HG02870 (cell line): ENCODE measurements at regions not wholly inside any gene's neighbourhood (a gene's known extent, or its start where the extent isn't known, plus 50 kb on each side); places are given as distances from the start of the nearest gene placed in this dataset.
"Not testable (repeated sequence)": the region's sequence is repeated elsewhere in the genome, so short reads cannot be mapped to it uniquely, and the experiment has no call there.

Source experiments
- ATAC-seq: cut with Tn5 transposase; IDR thresholded peaks from one replicate; pipeline ENCODE4 v1.9.1; 2021; ENCODE audit warnings: mild to moderate bottlenecking, moderate library complexity; ENCODE audit not compliant: unreplicated experiment

DNA sequence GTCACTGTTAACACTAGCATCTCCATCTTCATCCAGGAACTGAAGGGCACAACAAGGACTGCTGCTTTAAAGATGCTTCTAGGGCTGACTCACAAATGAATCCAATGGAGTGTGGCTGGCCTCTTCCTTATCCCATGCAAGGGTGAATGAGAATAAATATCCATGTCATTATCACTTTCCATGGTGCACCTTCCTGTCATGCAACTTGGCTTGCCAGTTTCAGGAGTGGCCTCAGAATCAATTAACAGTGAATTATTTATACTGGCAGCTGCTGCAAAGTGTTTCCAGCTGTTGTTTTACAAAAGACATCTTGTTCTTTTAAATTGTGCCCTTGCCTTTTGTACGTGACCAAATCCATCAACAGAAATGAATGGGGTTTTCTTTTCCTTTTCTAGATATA lies 499.3 kb upstream of the TMEM132C start:
- ATAC-seq, result no peak

DNA sequence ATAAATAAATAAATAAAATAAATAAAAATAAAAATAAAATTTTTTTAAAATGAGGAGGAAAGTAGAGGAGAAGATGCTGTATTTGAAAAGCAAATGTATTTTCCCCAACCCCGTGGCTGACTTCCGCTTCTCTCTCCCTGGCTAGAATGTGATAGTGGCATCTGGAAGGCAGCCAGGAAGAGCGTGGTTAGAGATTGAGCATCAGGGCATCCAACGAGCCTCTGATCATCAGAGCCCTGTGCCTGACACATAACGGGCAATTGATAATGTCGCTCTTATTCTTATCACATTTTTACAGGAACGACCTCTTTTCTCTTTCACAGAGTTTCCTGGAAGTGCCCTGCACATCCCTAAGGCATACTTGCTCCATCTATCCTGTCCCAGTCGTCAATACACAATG lies 496.9 kb upstream of the TMEM132C start:
- ATAC-seq, result no peak

DNA sequence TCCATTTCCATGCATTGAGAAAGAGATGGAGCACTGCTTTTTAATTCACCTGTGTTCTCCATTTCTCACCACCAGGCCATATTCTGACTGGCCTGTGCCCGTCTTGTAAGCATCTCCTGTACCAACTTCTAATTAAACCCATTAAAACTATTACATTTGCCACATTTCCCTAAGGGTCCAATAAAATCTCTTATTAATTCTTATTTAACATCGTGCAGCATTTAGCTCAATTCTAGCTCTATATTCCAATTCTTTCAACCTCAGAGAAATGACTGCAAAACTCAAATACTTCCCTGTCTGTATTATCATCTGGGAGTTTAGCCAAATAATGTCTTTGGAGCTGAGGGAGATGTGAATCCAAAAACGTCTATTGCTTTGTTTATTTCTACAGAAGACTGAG lies 495.4 kb upstream of the TMEM132C start:
- no peak for ATAC-seq

DNA sequence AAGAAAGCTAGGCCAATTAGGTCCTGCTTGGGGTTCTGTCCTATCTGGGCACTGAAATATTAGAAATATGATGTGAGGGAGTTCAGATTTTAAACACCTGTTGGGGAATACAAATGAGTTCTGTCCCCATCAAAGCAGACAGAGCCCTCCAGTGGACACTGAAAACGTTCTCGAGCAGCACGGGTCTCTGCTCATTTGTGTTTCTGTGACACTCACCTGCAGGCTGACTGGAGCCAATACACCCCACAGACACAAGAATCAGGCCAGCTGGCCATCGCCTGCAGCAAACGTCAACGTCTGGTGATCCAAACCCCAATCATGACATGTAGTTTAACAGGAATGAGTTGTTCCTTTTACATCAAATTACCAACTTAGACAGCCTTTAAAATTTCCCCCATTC lies 493.4 kb upstream of the TMEM132C start:
- ATAC-seq, result no peak

DNA sequence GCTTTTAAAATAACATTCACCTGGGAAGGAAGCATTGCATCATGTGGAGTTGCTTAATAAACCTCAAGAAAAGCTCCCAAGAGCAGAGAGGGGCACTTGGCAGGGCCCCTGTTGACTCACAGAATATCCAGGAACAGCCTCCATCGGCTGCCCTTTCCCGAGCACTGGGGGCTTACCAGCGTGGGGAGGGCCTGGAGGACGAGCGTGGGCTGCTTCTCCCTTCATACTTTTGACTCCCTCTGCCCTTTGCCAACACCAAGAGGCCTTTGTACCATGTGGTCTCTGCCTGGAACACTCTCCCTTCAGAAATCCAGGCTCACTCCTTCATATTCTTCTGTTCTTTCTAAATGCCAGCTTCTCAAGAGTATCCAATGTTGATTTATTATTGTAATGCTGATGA lies 492.1 kb upstream of the TMEM132C start:
- no peak for ATAC-seq

DNA sequence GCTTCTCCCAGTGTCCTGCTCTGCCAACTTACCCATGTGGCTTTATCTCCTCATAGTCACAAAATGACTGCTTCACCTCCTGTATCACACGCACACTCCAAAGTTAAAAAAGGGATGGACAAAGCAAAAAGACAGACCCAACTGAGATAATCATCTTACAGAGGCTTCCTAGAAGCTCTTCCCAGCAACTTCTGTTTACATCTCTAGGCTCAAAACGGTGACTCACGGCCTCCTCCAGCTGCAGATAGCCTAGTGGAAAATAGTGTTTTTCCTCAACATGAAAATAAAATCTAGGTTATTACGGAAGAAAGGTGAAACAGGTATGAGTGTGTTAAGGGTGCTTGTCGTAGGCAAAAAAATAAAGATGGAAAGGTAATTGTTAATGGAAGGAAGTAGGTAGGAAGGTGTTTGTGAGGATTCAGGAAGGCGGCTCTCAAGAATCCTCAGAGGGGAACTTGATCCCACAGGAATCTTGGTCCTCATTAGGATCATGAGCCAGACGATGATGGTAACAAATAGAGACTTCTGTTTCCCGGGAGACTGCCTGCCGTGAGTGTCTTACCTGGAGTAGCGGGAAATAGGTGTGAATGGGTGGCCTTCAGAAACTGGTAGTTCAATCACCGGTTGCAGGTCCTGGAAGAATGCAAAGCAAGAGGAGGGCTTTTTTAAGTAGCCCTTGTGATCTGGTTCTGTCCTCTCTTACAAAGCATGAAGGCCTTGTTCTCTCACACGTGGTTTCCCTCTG lies 487.5 kb upstream of the TMEM132C start:
- ATAC-seq, result no peak

DNA sequence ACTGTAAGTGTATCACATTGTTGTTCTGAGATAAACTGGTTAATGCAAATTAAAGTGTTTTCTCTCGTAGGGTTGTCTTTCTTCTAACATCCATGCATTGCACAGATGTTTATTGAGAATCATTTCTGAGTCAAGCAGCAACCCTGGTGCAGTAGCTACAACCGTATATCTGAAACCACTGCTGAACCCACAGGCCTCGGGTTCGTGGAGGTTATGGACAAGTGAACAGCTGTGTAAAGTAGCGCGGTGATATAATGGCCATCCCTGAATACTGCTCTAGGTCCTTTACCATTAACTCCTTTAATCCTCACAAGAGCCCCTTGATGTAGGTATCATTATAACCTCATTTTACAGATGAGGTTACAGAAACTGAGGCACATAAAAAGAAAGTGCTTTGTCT lies 486.1 kb upstream of the TMEM132C start:
- ATAC-seq, result no peak

DNA sequence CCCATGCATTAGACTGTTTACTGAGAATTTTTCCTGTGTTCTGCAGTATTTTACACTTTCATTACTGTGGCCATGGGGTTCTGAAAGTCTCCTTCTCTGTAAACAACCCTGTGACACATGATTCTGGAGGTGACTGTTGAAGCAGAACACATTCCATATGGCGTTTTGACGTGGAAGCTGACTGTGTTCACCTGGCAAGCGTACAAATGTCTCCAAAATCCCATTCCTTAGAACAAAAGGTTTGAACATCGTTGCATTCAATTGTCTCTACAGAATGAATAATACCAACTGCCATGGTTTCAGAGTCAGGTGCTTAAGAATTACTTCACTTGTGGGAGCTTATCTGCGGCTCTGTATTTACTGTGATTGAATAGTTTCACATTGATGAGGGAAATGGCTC lies 485.6 kb upstream of the TMEM132C start:
- no peak for ATAC-seq

DNA sequence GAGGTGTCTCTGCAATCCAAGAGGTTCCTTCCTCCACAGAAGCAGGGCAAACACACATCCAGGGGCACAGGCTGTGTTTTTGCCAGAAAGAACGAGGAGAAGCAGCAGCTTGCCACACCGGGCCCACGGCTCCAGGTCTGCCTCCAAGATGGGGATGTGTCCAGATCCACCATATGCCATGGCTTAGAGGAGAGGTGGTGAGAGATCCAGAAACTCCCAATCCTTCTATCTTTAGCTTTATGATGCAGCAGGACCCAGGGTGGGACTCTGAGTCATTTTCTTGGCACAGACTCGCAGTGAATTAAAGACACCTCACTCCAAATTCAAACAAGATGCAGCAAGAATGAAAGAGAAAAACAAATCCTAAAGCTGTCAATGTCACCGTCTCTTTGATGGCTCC lies 481.4 kb upstream of the TMEM132C start:
- ATAC-seq, result no peak

DNA sequence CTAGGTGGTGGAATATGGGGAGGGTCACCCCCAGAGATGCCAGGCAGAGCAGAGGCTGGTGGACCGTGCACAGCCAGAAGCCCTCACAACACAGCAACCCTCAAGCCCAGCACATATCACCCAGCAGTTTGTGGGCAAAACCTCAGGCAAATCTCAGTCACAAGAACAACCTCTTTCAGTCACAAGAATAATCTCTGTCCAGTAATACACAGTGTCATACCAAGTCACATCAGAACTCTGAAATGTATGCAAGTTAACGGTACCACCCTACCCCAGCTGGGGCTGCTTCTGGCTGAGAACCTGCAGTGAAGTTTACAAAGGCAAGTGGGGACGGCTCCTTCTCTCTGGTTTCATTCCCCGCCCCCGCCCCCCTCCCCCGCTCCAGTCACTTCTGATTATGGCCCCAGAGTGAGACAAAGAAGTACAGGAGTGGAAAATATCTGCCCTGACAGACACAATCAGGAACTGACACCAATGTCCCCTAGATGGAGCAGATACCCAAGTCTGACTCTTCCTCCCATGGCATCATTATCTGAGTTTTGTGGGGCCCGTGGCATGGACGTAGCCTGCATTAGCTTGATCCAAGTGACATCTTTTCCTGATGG lies 480.9 kb upstream of the TMEM132C start:
- no peak for ATAC-seq

DNA sequence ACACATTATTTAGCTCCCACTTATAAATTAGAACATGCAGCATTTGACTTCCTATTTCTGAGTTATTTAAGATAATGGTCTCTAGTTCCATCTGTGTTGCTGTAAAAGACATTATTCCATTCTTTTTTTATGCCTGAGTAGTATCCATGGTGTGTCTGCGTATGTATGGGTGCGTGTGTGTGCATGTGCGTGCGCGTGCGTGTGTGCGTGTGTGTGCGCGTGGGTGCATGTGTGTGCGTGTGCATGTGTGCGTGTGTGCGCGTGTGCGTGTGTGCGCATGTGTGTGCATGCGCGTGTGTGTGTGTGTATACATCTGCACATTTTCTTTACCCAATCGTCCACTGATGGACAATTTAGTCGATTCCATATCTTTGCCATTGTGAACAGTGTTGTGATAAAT lies 479.4 kb upstream of the TMEM132C start:
- ATAC-seq, result no peak

DNA sequence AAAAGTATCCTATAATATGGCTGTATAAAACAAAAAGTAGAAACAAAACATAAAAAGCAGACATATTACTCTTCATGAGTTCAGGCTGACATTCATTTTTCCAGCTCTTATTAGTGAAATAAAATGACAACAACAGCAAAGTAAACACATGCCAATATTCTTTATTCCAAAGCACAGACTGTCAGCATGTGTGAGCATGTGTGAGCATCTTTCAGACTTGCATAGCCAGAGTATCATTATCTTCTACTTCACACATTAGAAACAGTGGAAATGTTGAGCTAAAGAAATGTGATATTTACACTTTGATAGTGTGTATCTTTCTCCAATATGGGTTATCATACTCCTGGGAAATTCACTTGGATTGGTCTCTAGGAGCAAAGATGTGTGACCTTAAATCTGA lies 476.6 kb upstream of the TMEM132C start:
- ATAC-seq, result no peak

DNA sequence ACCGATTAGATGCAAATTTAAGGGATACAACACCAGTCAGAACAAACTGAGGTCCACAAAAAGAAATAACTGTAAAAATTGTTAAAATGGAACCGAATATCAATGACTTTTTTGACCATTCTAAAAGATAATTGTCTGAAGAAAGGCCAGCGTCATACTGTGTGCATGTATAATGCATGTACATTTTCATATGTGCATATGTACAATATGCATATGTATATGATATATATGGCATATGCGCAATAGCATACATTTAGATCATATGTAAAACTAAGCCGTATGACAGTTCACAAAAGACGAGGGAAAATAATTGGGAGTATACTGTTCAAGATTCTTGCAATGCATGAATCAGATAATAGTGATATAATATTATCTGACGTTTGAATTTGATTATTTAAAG lies 475.8 kb upstream of the TMEM132C start:
- no peak for ATAC-seq

DNA sequence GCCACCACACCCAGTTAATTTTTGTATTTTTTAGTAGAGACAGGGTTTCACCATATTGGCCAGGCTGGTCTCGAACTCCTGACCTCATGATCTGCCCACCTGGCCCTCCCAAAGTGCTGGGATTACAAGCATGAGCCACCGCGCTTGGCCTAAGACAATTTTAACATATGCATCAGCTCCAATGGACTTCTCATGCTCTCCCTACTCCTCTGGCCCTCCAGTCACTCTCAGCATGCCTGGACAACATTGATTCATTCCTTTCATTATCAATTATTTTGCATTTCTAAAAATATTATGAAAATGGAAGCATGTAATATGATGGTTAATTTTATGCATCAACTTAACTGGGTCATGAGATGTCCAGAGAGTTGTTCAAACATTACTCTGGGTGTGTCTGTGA lies 469.1 kb upstream of the TMEM132C start:
- no peak for ATAC-seq

DNA sequence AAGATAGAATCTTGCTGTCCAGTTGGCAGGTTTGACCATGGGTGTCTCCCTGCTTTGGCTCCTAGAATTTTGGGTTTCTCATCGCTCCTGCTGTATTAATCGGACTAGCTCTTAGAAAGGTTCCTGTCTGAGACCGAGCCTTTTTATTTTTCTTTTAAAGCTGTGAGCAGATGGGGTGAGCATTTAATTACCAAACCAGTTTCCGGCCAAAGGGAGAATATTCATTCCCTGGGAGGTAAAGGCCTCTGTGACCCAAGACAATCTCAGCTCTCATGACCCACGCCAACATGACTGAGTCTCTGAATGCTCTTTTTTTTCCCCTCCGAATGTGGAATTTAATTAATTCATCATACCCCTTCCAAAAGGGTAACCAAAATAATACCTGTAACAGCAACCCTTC lies 464.7 kb upstream of the TMEM132C start:
- no peak for ATAC-seq

DNA sequence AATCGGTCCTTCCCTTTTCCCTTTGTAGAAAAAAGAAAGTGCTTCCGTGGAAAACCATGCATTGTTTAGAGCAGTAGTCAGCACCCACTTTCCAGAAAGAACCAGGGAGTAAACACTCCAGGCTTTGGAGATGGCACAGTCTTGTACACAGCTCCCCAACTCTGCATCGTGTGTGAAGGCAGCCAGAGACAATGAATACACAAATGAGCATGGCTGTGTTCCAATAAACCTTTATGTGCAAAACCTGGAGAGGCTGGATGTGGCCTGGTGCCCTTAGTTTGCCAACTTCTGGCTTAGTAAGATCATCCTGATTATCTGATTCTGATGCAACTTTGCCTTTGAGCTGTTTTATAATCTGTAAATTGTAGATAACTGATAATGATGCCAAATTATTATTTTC lies 463.4 kb upstream of the TMEM132C start:
- no peak for ATAC-seq

DNA sequence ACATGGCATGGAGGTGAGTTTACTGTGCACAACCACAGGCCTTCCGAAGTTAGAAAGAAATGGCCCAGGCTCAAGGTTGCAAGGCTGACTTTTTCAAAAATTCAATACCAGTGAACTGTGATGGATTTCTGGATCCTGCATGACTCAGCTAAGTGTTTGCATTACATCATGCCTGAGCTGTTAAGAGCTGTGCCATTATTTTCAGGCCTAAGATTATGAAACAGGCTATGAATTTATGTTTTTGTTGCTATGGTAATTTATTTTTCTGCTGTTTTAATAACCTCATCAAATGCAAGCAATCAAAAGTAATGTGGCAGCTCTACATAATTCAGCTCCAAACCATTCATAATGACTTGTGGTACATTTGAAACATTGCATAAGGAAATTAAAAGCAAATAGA lies 457.7 kb upstream of the TMEM132C start:
- no peak for ATAC-seq

DNA sequence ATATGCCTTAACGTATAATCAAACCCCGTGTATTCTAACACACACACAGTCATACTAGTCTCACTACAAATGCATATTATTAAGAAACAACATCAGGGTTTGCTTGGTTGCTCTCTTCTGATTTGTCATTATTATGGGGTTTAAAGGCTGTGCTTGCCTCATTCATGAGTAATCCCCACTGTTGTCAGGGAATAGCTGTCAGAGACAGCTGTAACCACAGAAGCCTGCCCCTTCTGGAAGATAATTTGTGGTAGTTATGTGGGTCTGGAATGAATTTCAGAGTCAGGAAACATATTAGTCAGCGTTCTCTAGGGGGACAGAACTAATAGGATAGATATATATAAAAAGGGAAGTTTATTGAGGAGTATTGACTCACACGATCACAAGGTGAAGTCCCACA lies 456.9 kb upstream of the TMEM132C start:
- ATAC-seq, result no peak

DNA sequence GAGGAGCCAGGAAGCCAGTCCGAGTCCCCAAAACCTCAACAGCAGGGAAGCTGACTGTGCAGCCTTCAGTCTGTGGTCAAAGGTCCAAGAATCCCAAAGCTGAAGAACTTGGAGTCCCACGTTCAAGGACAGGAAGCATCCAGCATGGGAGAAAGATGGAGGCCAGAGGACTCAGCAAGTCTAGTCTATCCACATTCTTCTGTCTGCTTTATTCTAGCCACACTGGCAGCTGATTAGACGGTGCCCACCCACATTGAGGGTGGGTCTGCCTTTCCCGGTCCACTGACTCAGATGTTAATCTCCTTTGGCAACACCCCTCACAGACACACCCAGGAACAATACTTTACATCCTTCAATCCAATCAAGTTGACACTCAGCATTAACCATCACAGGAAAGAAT lies 456.5 kb upstream of the TMEM132C start:
- not testable (repeated sequence) for ATAC-seq

DNA sequence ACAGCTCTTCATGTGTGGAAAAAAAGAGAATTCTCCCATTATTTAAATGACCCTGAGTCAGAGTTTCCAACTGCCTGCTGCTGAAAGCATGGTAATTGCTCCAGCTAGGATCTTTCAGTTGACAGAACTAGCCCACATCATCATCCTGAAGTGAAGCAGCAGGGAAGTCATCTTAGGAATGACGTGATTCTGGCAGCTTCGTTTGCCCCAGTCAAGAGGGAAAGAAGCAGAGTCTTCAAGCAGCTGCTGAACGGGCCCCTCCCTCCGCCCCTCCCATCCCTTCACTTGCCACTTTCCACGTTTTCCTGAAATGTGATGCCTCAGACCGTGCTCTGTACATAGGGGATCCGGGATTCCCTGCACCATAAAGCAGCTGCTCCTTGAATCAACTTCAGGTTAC lies 455.0 kb upstream of the TMEM132C start:
- no peak for ATAC-seq

DNA sequence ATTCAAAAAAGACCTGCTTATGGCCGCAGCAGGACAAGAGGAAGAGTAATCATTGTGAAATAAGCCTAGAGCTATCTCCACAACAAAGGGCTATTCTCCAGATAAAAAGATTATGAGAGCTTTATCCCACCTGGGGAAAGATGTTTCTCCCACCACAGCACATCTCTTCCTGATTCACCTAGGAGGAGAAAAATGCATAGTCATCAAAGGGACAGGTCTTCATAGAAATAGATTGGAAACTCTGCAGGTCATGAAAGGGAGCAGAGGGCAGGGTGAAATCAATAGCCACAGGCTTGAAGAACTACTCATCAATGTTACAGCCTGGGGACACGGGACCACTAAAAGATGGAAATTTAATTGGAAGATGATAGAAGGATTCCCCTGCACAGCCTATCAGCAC lies 453.8 kb upstream of the TMEM132C start:
- no peak for ATAC-seq

DNA sequence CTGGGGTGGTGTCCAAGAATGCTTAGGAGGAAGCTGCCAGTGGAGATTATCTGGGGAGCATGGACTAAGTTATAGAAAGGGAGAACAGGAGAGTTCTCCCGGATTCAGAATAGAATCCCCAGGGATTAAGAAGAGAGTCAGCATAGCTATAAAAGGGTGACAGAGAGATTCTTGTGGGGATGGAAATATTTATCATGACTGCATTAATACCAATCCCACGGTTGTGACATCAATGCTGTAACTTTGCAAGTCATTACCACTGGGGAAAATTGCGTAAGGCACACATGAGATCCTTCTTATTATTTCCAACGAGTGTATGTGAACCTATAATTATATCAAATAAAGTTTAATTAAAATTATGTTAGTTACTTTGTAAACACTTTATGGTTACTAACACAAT lies 447.9 kb upstream of the TMEM132C start:
- ATAC-seq, result no peak

DNA sequence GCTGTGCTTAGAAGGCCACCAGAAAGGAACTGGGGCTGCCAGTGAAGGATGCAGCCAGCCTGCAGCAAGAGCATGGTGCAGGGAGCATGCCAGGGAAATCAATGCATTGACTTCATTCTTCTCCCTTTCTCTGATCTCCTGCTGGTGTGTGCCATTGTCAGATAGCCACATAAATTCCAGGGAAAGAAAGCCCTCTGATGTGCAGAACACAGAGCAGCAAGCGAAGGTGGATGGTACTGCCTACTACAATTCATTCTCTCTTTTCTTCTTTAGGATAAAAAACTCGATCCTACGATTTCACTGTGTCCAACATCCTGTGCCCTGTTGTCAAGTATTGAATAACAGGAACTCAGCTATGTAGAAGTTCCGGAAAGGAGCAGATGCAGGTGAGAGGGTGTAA lies 446.7 kb upstream of the TMEM132C start:
- ATAC-seq, result no peak
